ENCODE measurements at regions not wholly inside any gene's neighbourhood (a gene's known extent, or its start where the extent isn't known, plus 50 kb on each side); places are given as distances from the start of the nearest gene placed in this dataset.

GRCh38 chr7:131664570-131664969 is 108.1 kb upstream of the PODXL start:
- no peak for TF ChIP-seq CTCF (IDR thresholded peaks at IDR 0.05)
- TF ChIP-seq POLR2A (IDR thresholded peaks at IDR 0.05), result no peak

All from body of pancreas (tissue), 4 donors.